GM21423 (cell line): ENCODE measurements at regions not wholly inside any gene's neighbourhood (a gene's known extent, or its start where the extent isn't known, plus 50 kb on each side); places are given as distances from the start of the nearest gene placed in this dataset.
"Not testable (repeated sequence)": the region's sequence is repeated elsewhere in the genome, so short reads cannot be mapped to it uniquely, and the experiment has no call there.

ENCODE experiments used
- ATAC-seq: cut with Tn5 transposase; IDR thresholded peaks from one replicate; pipeline ENCODE4 v1.9.1; 2021; ENCODE audit warnings: mild to moderate bottlenecking, moderate library complexity; ENCODE audit not compliant: unreplicated experiment

DNA sequence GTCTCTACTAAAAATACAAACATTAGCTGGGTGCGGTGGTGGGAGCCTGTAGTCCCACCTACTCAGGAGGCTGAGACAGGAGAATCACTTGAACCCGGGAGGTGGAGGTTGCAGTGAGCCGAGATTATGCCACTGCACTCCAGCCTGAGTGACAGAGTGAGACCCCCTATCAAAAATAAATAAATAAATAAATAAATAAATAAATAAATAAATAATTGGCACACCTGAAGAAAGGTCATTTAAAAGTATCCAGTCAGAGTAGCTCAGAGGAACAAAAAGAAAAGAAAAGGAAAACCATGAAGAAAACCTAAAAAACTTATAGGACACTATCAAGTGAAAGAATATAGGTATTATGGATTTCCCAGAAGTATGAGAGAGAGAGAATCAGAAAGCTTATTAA, 330.1 kb upstream of the AR start:
- ATAC-seq = not testable (repeated sequence)

DNA sequence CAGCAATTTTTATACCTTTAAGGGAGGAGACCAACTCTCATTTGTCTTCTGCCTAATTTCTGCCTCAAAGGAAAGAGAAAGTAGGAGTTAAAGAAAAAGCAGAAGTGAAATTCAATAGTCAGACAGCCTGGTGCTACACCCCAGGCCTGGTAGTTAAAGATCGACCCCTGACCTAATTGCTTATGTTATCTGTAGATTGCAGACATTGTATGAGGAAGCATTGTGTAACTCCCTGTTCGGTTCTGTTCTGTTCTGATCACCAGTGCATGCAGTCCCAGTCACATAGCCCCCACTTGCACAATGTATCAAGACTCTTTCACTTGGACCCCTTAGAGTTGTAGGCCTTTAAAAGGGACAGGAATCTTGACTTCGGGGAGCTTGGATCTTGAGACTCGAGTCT, 335.9 kb upstream of the AR start:
- ATAC-seq = no peak

DNA sequence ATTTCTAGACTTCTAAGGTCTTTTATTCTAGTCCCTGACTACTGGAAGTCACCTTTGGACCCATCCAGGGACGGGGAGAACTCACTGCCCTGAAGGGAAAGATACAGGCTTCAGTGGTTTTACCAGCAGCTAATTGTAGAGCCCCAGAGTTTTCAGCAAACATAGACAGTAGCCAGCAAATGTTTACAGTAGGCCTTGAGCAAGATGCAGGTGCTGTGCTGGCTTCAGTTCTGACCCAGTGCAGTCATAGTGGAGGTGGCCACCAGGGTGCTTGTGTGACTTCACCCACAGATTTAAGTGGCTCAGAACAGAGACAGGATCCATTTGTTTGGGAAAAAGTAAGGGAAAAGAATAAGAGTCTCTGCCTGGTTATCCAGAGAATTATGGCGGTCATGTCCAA, 384.4 kb upstream of the AR start:
- ATAC-seq = no peak

DNA sequence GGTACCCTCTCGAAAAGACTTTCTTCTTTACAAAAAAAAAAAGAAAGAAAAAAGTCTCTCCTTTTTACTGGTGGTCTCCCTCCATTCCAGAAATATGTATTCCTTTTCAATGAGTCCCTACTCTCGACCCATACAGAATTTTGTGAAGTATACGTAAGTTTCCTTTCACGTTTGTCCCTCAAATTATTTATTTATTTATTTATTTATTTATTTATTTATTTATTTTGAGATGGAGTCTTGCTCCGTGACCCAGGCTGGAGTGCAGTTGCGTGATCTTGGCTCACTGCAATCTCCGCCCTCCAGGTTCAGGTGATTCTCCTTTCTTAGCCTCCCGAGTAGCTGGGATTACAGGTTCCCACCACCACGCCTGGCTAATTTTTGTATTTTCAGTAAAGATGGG, 429.2 kb upstream of the AR start:
- no peak for ATAC-seq

DNA sequence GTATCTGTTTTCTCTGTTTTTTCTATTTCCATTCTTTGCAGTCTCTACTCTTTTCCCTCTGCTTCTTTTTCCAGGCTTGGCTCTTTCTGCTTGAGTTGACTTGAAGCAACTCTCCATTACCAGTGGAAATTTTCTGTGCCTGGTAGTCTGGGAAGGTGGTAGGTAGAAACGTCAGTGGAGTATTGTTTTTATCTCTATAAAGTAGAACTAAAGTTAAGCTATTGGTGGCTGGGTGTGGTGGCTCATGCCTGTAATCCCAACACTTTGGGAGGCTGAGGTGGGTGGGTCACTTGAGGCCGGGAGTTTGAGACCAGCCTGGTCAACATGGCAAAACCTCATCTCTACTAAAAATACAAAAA, 438.1 kb upstream of the AR start:
- ATAC-seq = no peak

DNA sequence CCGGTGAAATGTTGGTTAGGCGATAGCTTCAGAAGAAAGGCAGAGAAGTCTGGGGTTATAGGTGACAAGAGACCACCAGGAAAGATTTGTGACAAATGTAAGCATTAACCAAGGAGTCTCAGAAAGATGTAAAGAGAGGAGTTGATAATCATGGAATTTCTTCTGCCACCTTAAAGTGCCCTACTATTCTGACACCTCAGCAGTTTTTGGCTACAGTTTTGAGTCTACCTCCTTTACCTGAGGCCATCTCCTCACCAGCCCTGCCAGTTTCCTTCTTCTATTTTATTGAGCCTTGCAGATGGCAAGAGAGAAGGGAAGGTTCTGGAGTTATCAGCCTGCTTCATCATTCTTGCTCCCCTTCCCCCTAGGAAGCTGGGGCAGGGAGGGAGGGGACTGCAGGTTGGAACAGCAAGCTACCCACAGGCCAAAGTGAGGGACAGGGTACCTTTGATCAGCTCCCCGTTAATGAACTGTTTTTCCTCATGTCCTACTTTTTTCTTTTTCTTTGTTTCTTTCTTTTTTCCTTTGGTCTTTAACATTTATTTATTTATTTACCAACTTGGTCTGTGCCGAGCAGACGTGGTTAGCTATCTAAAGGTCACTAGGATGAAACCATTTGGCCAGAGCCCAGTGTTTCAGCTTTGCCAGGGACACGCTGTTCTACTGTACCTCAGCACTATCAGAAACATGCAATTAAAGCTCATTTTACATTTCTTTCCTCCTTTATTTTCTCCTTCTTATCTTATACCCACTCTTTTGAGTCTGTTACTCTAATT, 438.7 kb upstream of the AR start:
- no peak for ATAC-seq

DNA sequence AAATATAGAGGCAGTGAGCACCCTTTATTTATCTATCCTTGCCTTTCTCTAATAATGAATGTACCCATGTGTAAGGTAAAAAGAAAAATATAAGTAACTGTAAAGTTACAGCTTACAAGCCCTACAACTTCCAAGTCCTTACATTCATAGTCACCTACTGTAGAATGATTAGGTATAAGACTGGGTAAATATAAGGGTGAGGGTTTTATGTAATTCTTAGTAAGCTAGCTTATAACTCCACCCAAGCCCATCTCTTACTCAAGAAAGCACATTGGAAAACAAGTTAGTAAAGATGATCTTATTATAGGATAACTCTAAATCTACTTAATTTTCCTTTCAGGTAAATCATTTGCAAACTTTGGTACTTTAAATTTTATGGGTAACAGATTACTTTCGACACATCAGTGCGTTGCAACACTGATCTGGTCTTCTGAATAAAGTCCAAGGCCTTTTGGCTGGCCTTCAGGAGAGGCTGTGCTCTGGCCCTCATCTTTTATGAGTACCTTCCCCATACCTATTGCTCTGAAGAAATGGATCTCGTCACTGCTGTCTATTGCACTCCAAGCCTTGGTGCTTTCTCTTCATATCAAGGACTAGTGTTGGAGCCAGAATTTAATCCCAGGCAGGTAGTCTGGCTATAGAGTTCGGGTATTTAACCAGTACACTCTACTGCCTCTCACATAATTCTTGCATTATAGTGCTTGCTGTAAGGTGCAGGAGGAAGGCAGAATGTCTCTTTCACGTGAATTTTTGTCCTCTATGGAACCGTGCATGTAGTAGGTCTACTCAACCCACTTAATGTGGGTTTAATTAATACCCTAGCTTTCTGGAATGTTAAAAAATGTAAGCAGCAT, 443.6 kb upstream of the AR start:
- no peak for ATAC-seq

DNA sequence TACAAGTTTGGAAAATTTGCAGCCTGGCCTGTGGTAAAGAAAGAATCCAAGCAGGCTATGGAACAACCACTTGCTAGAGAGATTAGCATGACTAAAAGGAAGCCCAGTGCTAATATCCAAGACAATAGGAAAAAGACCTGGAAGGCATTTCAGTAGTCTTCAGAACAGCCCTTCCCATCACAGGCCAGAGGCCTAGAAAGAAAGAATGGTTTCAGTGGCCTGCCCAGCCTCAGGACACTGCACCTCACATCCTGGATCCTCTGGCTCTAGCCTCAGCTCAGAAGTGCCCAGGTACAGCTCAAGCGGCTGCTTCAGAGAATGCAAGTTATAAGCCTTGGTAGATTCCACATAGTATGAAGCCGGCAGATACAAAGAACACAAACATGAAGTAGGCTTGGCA, 449.8 kb upstream of the AR start:
- ATAC-seq = no peak

DNA sequence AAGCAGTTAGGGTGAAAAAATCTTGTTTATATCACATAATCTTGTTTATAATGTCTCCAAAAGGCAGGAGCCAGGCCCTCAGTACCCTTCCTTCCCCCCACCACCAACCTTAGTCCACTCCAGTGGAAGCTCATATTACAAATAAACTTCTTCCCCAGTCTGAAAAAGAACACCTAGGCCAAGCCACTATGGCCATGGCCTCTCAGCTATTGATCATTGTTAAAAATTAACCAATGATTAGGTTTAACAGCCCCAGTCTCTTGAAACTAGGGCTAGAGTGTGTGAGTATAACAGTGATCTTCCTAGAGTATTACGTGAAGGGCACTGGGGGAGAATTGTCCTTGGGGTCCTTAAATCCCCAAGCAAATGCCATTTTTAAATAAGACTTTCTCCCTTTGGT, 411.9 kb upstream of the EDA2R start:
- ATAC-seq = no peak

DNA sequence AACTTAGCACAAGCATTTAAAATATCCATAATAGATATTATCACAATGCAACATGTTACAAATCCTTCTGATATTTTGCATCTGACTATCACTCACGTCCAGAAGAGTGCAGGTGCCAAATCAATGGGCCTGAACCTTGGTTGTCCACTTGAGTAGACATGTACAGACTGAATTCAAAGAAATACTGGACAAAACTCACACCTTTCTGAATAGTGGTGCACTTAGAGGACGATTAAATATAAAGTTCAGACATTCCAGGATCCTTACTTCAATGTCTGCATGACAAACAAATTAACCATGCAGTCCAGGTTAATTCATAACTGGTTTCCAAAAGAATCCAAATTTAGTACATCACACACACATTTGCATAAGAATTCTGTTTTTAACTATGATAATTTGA, 406.0 kb upstream of the EDA2R start:
- no peak for ATAC-seq

DNA sequence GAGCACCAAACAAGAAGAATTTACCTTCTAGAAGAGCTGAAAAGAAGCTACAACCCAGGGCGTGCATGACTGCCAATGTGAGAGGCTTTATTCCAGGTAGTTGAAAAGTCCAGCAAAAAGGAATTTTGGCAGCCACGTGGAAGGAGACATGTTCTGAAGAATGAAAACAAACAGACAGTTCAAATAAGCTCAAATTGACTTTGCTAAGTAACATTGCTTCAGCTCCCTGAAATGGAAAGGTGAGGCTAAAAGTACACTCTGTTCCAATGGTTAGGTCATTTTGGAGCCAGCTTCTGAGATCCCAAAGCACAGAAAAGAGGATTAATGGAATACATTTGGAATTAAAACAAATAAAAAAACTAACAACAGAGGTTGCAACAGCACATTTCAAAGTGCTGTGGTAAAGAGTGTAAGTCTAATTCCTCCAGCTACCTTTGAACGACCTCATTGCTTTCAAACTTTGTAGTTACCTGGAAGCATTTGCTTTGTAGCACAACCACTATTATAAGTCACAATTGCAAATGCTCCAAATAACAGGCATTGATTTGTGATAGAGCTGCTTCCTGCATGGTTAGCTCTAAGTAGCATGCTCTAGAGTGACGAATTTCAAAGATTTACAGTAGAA, 405.3 kb upstream of the EDA2R start:
- no peak for ATAC-seq

DNA sequence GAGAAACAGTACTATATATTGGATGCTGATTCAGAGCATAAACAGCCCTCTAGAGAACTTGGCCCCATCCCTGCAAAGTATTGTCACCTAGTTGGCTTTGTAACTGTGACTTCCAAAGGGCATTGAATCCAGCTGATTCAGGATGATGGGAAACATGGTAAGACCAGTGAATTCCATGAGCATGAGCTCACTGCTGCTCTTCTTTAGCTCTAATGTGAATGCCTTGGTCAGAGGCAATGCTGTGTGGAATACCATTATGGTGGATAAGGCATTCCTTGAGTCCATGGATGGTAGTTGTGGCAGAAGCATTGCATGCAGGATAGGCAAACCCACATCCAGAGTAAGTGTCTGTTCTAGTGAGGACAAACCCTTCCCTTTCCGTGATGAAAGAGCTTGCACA, 365.6 kb upstream of the EDA2R start:
- ATAC-seq = no peak

DNA sequence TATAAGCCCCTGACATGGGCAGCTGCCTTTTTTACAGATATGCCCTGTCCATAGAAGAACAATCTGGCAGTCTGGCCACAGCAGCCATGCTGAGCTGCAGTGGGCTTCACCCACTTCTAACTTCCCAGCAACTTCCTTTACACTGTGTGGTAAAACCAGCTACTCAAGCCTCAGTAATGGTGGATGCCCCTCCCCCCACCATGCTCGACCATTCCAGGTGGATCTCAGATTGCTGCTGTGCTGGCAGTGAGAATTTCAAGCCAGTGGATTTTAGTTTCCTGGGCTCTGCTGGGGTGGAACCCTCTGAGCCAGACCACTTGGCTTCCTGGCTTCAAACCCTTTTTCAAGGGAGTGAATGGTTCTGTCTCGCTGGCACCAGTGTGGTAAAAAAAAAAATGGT, 355.9 kb upstream of the EDA2R start:
- ATAC-seq = no peak

DNA sequence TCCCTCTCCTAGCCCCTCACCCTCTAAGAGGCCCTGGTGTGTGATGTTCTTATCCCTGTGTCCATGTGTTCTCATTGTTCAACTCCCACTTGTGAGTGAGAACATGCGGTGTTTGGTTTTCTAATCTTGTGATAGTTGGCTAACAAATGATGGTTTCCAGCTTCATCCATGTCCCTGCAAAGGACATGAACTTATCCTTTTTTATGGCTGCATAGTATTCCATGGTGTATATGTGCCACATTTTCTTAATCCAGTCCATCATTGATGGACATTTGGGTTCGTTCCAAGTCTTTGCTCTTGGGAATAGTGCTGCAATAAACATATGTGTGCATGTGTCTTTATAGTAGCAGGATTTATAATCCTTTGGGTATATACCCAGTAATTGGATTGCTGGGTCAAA, 353.2 kb upstream of the EDA2R start:
- ATAC-seq = not testable (repeated sequence)

DNA sequence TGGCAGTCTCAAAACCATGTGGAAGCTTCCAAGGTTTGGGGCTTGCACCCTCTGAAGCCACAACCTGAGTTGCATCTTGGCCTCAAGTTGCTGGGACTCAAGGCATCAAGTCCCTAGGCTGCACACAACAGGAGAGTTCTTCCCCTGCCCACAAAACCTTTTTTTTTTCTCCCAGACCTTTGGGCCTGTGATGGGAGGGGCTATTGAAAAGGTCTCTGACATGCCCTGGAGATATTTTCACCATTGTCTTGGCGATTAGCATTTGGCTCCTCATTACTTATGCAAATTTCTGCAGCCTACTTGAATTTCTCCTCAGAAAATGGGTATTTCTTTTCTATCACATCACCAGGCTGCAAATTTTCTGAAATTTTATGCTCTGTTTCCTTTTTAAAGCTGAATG, 349.5 kb upstream of the EDA2R start:
- no peak for ATAC-seq

DNA sequence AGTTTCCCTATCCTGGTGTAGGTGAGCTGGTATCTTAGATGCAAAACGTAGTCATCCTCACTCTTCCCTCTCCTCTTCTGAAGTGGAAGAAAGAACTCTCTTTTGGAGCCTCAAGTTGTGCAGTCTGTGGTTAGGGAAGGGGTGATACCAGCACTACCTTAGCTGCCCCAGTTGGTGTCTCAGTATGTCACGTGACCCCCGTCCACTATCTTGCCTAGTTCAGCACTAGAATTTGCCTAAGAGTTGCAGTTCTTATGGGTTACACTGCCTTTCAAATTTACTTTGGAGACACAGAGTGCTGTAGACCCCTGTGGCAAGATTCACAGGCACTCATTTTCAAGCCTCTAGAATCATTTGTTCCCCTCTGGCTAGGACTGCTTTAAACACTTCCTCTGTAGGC, 322.8 kb upstream of the EDA2R start:
- ATAC-seq = no peak

DNA sequence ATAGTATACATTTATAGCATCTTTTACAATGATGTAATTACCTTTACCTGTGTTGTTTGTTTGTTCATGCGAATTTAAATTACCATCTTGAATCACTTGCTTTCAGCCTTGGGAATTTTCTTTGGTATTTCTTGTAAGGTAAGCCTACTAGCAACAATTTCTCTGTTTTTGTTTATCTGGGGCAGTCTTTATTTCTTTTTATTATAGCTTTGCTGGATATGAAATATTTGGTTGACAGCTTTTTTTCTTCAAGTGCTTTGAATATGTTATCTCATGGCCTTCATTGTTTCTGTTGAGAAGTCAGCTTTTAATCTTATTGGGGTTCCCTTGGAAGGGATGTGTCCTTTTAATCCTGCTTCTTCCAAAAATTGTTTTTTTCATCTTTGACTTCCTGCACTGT, 292.8 kb upstream of the EDA2R start:
- no peak for ATAC-seq

DNA sequence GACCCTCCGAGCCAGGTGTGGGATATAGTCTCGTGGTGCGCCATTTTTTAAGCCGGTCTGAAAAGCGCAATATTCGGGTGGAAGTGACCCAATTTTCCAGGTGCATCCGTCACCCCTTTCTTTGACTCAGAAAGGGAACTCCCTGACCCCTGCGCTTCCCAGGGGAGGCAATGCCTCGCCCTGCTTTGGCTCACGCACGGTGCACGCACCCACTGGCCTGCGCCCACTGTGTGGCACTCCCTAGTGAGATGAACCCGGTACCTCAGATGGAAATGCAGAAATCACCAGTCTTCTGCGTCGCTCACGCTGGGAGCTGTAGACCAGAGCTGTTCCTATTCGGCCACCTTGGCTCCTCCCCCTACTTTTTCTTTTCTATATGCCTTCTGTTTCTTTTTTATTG, 291.6 kb upstream of the EDA2R start:
- not testable (repeated sequence) for ATAC-seq

DNA sequence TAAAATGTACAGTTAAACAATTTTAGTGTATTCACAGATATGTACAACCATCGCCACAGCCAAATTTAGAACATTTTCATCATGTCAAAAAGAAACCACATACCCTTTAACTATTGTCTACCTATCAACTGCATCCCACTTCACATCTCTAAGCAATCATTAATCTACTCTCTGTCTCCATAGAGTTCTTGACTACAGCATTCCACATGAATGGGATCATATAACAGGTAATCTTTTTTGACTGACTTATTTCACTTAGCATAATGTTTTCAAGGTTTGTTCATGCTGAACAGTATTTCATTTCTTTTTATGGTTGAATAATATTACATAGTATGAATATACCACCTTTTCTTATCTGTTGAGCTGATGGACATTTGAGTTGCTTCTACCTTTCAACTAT, 281.4 kb upstream of the EDA2R start:
- no peak for ATAC-seq

DNA sequence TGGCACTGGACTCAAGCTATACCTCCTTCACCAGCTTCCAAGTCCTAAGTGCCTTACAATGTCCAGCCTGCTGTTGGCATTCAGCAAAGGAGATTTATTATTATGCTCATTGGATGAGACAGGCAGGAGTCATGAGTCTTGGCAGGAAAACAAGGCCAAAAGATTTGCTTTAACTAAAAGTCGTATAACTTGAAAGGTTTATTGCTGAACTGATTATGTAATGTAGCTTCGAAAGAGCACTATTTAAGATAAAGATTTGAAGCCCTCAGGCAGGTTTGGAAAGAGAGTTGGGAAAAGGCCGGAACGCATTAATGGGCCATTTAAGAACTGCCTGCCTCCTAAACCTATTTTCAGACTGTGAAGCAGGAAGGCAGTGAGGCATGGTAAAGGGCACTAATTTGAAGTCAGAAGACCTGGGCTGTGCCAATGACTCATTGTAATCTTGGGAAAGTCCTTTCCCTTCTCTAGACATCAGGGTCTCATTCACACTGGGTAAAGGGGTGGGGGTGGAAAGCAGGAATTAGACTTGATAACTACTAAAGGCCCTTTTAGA, 280.5 kb upstream of the EDA2R start:
- no peak for ATAC-seq

DNA sequence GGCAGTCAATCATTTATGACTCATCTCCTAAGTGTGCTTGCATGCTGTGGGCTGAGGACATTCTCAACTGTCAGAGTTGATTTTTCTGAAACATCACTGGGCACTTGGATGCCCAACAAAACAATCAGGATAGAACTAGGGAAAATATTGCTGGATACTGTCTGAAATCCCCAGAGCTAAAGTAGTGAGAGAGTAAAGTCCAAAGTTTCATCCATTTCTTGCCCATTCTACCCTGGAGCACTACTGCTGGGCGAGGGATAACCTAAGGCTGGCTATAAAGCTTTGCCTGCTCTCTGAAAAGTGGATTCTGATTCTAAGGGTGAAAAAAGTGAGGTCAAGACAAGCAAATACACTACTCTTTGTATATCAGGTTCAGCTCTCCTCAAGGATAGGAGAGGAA, 279.6 kb upstream of the EDA2R start:
- no peak for ATAC-seq

DNA sequence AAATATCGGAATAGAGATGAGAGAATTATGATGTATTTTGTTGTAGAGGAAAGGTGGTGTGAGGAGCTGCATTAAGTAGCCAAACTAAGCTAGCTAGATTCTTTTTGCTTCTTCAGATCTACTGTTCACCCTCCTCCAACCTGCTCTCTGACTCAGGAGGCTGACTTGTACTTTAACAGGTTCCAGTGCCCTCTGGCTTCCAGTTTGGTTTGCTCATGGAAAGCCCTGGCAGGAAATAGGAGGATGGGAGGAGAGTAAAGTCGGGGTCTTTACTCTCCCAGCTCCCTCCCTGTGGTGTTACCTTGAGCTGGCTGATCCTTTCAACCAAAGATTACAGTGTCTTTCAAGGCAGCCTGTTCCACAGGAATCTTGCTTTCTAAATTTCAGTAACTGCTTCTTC, 277.0 kb upstream of the EDA2R start:
- no peak for ATAC-seq
